ENCODE measurements at regions not wholly inside any gene's neighbourhood (a gene's known extent, or its start where the extent isn't known, plus 50 kb on each side); places are given as distances from the start of the nearest gene placed in this dataset.

- H3K27me3 ChIP-seq (replicated peaks; ENCODE audit: control insufficient read depth, insufficient read depth, low read length) = no peaks in the 10 kb centered on the region
- no peak for DNase-seq (ENCODE audit: extremely low read depth, insufficient read length)
- no peak overlapping the region for H3K4me3 ChIP-seq (replicated peaks; ENCODE audit: low read depth, low read length)
- TF ChIP-seq, protein P1, sequence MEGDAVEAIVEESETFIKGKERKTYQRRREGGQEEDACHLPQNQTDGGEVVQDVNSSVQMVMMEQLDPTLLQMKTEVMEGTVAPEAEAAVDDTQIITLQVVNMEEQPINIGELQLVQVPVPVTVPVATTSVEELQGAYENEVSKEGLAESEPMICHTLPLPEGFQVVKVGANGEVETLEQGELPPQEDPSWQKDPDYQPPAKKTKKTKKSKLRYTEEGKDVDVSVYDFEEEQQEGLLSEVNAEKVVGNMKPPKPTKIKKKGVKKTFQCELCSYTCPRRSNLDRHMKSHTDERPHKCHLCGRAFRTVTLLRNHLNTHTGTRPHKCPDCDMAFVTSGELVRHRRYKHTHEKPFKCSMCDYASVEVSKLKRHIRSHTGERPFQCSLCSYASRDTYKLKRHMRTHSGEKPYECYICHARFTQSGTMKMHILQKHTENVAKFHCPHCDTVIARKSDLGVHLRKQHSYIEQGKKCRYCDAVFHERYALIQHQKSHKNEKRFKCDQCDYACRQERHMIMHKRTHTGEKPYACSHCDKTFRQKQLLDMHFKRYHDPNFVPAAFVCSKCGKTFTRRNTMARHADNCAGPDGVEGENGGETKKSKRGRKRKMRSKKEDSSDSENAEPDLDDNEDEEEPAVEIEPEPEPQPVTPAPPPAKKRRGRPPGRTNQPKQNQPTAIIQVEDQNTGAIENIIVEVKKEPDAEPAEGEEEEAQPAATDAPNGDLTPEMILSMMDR (IDR thresholded peaks at IDR 0.05; ENCODE audit: insufficient read depth, low read length, poor library complexity, severe bottlenecking) = no peak
- no peaks in the 10 kb centered on the region for H3K36me3 ChIP-seq (ENCODE audit: control insufficient read depth, insufficient read depth, low read length)
These were observed 654.6 kb downstream of the MTRR start for GRCh38 chr5:8523501-8523900.

DNA sequence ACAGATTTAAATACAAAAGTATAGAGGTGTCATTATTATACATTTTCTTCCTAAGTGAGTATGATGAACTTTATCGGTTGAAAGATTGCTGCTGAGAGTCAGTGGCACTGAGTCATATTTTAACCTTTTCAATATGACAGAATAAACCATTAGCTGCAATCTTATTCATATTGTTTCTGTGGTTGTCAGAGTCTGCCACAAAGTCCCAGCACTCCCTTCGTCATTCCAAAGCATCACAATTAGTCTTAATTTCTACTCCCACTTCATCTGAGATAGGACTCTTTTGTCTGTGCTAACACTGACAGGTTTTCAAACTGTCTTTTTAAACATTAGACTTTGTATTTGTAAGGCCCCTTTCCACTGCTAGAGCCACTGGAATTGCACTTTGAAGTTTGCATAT lies 656.9 kb downstream of the MTRR start:
- DNase-seq (ENCODE audit: extremely low read depth, insufficient read length) = no peak
- Histone ChIP-seq H3K27me3 (replicated peaks; ENCODE audit: control insufficient read depth, insufficient read depth, low read length) (no peaks in the 10 kb centered on the region), H3K36me3 (ENCODE audit: control insufficient read depth, insufficient read depth, low read length) (no peaks in the 10 kb centered on the region), H3K4me3 (replicated peaks; ENCODE audit: low read depth, low read length) (no peak overlapping the region)
- TF ChIP-seq, protein P1 (IDR thresholded peaks at IDR 0.05; ENCODE audit: insufficient read depth, low read length, poor library complexity, severe bottlenecking) = no peak

GRCh38 chr5:8528106-8528505 lies 659.2 kb downstream of the MTRR start:
- Histone ChIP-seq H3K4me3 (replicated peaks; ENCODE audit: low read depth, low read length) (no peak overlapping the region), H3K27me3 (replicated peaks; ENCODE audit: control insufficient read depth, insufficient read depth, low read length) (no peaks in the 10 kb centered on the region), H3K36me3 (ENCODE audit: control insufficient read depth, insufficient read depth, low read length) (no peaks in the 10 kb centered on the region)
- DNase-seq (ENCODE audit: extremely low read depth, insufficient read length) = no peak
- TF ChIP-seq, protein P1 (IDR thresholded peaks at IDR 0.05; ENCODE audit: insufficient read depth, low read length, poor library complexity, severe bottlenecking) = no peak

- Histone ChIP-seq H3K4me3 (replicated peaks; ENCODE audit: low read depth, low read length) (no peak overlapping the region), H3K36me3 (ENCODE audit: control insufficient read depth, insufficient read depth, low read length) (no peaks in the 10 kb centered on the region), H3K27me3 (replicated peaks; ENCODE audit: control insufficient read depth, insufficient read depth, low read length) (no peaks in the 10 kb centered on the region)
- TF ChIP-seq, protein P1 (IDR thresholded peaks at IDR 0.05; ENCODE audit: insufficient read depth, low read length, poor library complexity, severe bottlenecking) = no peak
- no peak for DNase-seq (ENCODE audit: extremely low read depth, insufficient read length)
These were observed 669.9 kb downstream of the MTRR start for GRCh38 chr5:8538821-8539220.

GRCh38 chr5:8540317-8540716 lies 671.4 kb downstream of the MTRR start:
- no peak for DNase-seq (ENCODE audit: extremely low read depth, insufficient read length)
- TF ChIP-seq, protein P1 (IDR thresholded peaks at IDR 0.05; ENCODE audit: insufficient read depth, low read length, poor library complexity, severe bottlenecking) = no peak
- no peak overlapping the region for H3K4me3 ChIP-seq (replicated peaks; ENCODE audit: low read depth, low read length)
- no peaks in the 10 kb centered on the region for H3K27me3 ChIP-seq (replicated peaks; ENCODE audit: control insufficient read depth, insufficient read depth, low read length)
- no peaks in the 10 kb centered on the region for H3K36me3 ChIP-seq (ENCODE audit: control insufficient read depth, insufficient read depth, low read length)

DNA sequence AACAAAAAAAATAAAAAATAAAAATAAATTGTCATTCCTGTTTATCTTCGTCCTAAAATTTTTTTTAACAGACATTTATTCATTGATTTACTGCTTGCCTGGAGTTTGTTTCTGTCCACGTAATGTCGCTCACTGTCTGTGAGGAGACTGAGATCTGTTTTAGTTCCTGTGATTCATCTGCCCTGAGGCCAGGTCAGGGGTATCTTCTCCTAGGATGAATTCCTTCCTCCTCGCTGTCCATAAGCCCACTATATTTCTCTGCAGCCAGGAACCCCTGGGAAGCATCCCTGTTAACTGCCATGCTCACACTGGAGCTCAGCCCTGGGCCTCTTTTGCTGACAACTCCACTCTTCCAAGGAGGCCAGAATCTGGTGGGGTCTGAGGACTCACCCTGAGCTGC lies 682.0 kb downstream of the MTRR start:
- no peak overlapping the region for H3K4me3 ChIP-seq (replicated peaks; ENCODE audit: low read depth, low read length)
- H3K27me3 ChIP-seq (replicated peaks; ENCODE audit: control insufficient read depth, insufficient read depth, low read length) = no peaks in the 10 kb centered on the region
- no peak for DNase-seq (ENCODE audit: extremely low read depth, insufficient read length)
- TF ChIP-seq, protein P1 (IDR thresholded peaks at IDR 0.05; ENCODE audit: insufficient read depth, low read length, poor library complexity, severe bottlenecking) = no peak
- no peaks in the 10 kb centered on the region for H3K36me3 ChIP-seq (ENCODE audit: control insufficient read depth, insufficient read depth, low read length)

All from GM06990 (cell line).